BJ (cell line): ENCODE measurements at regions not wholly inside any gene's neighbourhood (a gene's known extent, or its start where the extent isn't known, plus 50 kb on each side); places are given as distances from the start of the nearest gene placed in this dataset.

Experiments used
- CTCF ChIA-PET: fragments of 350-600 bp; formaldehyde crosslinking; extraction: SDS; loops from one replicate; lab custom pipeline; 2021; ENCODE audit warnings: antibody characterized with exemption, inconsistent platforms; lab: Yijun Ruan, JAX
- POLR2A ChIA-PET: fragments of 300-600 bp; sonication (Branson Sonifier 250); formaldehyde crosslinking; extraction: SDS; loops from one replicate; lab custom pipeline; 2021; ENCODE audit warnings: antibody characterized with exemption; lab: Charles Lee
- DNase-seq: peaks from one replicate; pipeline ENCODE4 v3.0.0-alpha.2; 2011; ENCODE audit warnings: low read depth
- H3K27me3 ChIP-seq: 2 replicates; pipeline ENCODE4 v1.6.0; 2011; ENCODE audit warnings: low read length; ENCODE audit not compliant: control insufficient read depth, insufficient read depth
- H3K36me3 ChIP-seq: 2 replicates; pipeline ENCODE4 v1.5.1; 2011; ENCODE audit warnings: low read length; ENCODE audit not compliant: control insufficient read depth, insufficient read depth
- H3K4me3 ChIP-seq: 2 replicates; pipeline ENCODE4 v1.5.1; 2011; ENCODE audit warnings: low read depth, mild to moderate bottlenecking, control low read depth, low read length
- TF ChIP-seq, protein P1 (sequence below): IDR thresholded peaks from 2 replicates; pipeline ENCODE4 v1.5.1; 2011; ENCODE audit warnings: low read depth, mild to moderate bottlenecking, control low read depth, inconsistent platforms, low read length, moderate library complexity; ENCODE audit not compliant: insufficient read depth

DNA sequence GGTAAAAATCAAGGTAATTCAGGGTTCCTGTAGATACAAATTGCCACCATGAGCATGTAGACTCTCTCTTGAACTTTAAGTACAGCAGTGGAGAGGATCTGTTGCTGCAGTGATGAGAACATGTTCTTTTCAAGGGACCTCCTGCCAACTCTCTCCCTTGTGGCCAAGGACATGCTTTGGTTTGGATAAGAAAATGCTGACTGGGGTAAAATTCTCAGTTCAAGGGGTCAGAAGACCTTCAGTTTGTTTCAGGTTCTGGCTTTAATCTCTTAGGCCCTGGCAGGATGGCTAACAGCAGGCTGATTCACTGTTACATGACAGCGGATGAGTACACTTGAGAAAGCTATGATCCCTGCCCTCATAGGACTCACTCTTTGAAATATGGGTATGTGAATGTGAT is 299.2 kb upstream of the NMUR2 start:
- no peaks in the 10 kb centered on the region for H3K36me3 ChIP-seq
- DNase-seq: no peak
- CTCF ChIA-PET: no interaction called here
- no peak overlapping the region for H3K4me3 ChIP-seq
- no peaks in the 10 kb centered on the region for H3K27me3 ChIP-seq
- TF ChIP-seq, protein P1, sequence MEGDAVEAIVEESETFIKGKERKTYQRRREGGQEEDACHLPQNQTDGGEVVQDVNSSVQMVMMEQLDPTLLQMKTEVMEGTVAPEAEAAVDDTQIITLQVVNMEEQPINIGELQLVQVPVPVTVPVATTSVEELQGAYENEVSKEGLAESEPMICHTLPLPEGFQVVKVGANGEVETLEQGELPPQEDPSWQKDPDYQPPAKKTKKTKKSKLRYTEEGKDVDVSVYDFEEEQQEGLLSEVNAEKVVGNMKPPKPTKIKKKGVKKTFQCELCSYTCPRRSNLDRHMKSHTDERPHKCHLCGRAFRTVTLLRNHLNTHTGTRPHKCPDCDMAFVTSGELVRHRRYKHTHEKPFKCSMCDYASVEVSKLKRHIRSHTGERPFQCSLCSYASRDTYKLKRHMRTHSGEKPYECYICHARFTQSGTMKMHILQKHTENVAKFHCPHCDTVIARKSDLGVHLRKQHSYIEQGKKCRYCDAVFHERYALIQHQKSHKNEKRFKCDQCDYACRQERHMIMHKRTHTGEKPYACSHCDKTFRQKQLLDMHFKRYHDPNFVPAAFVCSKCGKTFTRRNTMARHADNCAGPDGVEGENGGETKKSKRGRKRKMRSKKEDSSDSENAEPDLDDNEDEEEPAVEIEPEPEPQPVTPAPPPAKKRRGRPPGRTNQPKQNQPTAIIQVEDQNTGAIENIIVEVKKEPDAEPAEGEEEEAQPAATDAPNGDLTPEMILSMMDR: no peak
- POLR2A ChIA-PET: no interaction called here

DNA sequence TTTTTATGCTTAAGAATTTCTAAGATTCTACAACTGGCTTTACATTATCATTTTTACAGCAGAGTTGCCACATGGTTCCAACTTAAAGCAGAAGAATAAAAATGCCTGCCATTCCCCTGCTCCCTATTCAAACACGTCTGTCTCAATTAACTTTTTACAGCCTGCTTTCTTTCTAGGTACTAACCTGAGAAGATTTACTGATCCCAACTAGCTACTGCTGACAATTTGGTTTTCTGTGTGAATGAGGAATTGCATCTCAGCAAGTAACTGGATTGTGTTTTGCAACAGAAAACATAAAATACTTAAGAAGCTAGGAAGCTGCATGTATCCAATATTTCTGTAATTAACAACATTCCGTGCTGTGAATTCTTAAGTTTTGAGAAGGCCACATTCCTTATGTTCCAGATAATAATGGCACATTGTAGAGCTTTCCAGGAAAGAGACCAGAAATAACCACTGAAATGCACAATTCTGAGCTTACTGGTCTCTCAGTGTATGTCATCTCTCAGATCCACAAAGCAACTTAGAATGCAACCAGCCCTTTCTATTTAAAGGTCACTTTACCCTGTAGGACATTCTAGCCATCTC is 306.8 kb upstream of the NMUR2 start:
- TF ChIP-seq, protein P1: no peak
- ChIA-PET POLR2A (no interaction called here), CTCF (interaction anchor here (0.6 to 0.7 kb wide), 2 partner anchors 240 to 1253 kb away, joined by 3 read pairs; no protein-coding TSS in a partner anchor)
- H3K27me3 ChIP-seq: no peaks in the 10 kb centered on the region
- no peaks in the 10 kb centered on the region for H3K36me3 ChIP-seq
- DNase-seq: no peak
- H3K4me3 ChIP-seq: no peak overlapping the region

DNA sequence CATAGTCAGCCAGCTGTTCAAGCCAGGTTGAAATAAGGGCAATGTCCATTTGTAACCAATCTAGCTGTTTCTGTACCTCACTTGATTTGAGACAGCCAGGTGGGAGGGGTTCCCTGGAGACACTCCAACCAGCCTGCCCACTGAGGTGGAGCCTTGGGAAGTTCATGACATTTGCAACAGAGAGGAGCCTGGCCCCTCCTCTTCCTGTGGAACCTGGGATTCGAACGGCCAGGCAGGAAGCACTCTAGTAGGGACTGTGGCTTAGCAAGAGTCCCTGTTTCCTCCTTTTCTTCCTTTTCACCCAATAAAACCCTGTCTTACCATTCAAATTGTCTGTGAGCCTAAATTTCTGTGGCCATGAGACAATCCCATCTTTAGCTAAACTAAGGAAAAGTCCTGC is 312.3 kb upstream of the NMUR2 start:
- DNase-seq: no peak
- Histone ChIP-seq H3K27me3 (no peaks in the 10 kb centered on the region), H3K36me3 (no peaks in the 10 kb centered on the region), H3K4me3 (no peak overlapping the region)
- CTCF ChIA-PET: interaction anchor here (1.0 kb wide), 1 partner anchor 26 kb away, joined by 3 read pairs; no protein-coding TSS in a partner anchor
- POLR2A ChIA-PET: no interaction called here
- TF ChIP-seq, protein P1: no peak

DNA sequence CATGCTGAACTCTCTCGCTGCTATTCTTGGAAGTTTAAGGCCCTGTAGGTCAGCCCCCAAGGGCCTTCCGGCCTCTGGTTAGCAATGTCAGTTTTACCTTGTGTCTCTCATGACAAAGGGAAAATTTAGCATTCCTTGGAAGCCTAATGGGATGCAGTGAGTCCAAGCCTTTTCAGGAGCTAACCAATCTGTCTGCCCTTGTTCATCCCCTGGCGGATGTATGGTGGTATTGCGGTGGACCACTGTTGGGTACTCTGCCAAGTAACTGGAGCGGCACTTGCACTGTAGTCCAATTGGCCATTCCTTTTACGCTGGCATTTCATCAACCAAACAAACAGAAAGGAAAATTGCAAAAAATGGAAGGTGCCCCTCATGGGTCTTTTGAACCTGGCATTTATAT is 318.4 kb upstream of the NMUR2 start:
- no peak for DNase-seq
- TF ChIP-seq, protein P1: no peak
- Histone ChIP-seq H3K36me3 (no peaks in the 10 kb centered on the region), H3K4me3 (no peak overlapping the region), H3K27me3 (no peaks in the 10 kb centered on the region)
- ChIA-PET POLR2A (no interaction called here), CTCF (no interaction called here)

DNA sequence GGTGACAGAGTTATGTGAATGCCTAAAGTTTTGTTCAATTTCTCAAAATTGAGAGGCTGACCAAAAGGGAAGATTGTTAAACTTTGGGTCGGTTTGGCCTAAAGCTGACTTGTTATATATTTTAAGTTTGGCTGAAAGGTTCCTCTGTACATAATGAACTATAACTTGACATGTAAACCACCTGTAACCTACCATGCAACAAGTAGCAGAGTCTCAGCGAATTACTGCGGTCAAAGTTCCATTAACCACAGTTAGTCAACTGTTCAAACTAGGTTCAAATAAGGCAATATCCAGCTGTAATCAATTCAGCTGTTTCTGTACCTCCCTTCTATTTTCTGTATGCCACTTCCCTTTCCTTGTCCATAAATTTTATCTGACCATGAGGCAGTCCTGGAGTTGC is 325.1 kb upstream of the NMUR2 start:
- ChIA-PET CTCF (no interaction called here), POLR2A (no interaction called here)
- no peak overlapping the region for H3K4me3 ChIP-seq
- TF ChIP-seq, protein P1: no peak
- no peak for DNase-seq
- H3K27me3 ChIP-seq: no peaks in the 10 kb centered on the region
- H3K36me3 ChIP-seq: no peaks in the 10 kb centered on the region
